Type B pancreatic cell (in vitro differentiated cells): ENCODE measurements at regions not wholly inside any gene's neighbourhood (a gene's known extent, or its start where the extent isn't known, plus 50 kb on each side); places are given as distances from the start of the nearest gene placed in this dataset.

ENCODE experiments used
- DNase-seq: peaks from one replicate; pipeline ENCODE4 v3.0.0; 2021; ENCODE audit warnings: mixed read lengths; ENCODE audit not compliant: unreplicated experiment; ENCODE audit errors: extremely low spot score
- H3K27ac Mint-ChIP-seq: 2 replicates; pipeline ENCODE4 v1.8.0; 2021; ENCODE audit warnings: mild to moderate bottlenecking, mixed read lengths
- H3K27me3 Mint-ChIP-seq: 2 replicates; pipeline ENCODE4 v1.8.0; 2021; ENCODE audit warnings: mixed read lengths
- H3K36me3 Mint-ChIP-seq: 2 replicates; pipeline ENCODE4 v1.8.0; 2021; ENCODE audit warnings: mixed read lengths
- H3K4me1 Mint-ChIP-seq: one replicate; pipeline ENCODE4 v1.8.0; 2021; ENCODE audit warnings: mixed read lengths; ENCODE audit not compliant: unreplicated experiment
- H3K4me3 Mint-ChIP-seq: 2 replicates; pipeline ENCODE4 v1.8.0; 2021; ENCODE audit warnings: mild to moderate bottlenecking, mixed read lengths
- H3K9me3 Mint-ChIP-seq: 2 replicates; pipeline ENCODE4 v1.8.0; 2021; ENCODE audit warnings: mixed read lengths
- CTCF ChIP-seq: fragments of 200-600 bp; sonication (generic); conservative IDR thresholded peaks from 2 replicates; pipeline ENCODE4 v1.5.0; 2021; ENCODE audit warnings: antibody characterized with exemption, mild to moderate bottlenecking

- Mint-ChIP-seq H3K4me1 (peaks cover 6% of the 10 kb centered on the region), H3K27me3 (peaks cover 4% of the 10 kb centered on the region), H3K4me3 (no peak overlapping the region), H3K27ac (no peak overlapping the region), H3K9me3 (no peaks in the 10 kb centered on the region), H3K36me3 (no peaks in the 10 kb centered on the region)
- no peak for DNase-seq
- no peak for TF ChIP-seq CTCF
Observed at GRCh38 chr11:130548491-130548833, 100.0 kb downstream of the ADAMTS15 start.

- Mint-ChIP-seq H3K27me3 (peaks cover 4% of the 10 kb centered on the region), H3K4me1 (peaks cover 6% of the 10 kb centered on the region), H3K9me3 (no peaks in the 10 kb centered on the region), H3K36me3 (no peaks in the 10 kb centered on the region), H3K4me3 (no peak overlapping the region), H3K27ac (no peak overlapping the region)
- TF ChIP-seq CTCF = no peak
- DNase-seq = no peak
Observed at GRCh38 chr11:130549393-130549999, 101.1 kb downstream of the ADAMTS15 start.

GRCh38 chr11:130550150-130550549 is 101.7 kb downstream of the ADAMTS15 start:
- H3K4me3 Mint-ChIP-seq = no peak overlapping the region
- no peak for DNase-seq
- H3K36me3 Mint-ChIP-seq = no peaks in the 10 kb centered on the region
- peaks cover 6% of the 10 kb centered on the region for H3K4me1 Mint-ChIP-seq
- H3K27ac Mint-ChIP-seq = no peak overlapping the region
- TF ChIP-seq CTCF = no peak
- peaks cover 4% of the 10 kb centered on the region for H3K27me3 Mint-ChIP-seq
- H3K9me3 Mint-ChIP-seq = no peaks in the 10 kb centered on the region

GRCh38 chr11:130550984-130551383 is 102.5 kb downstream of the ADAMTS15 start:
- Mint-ChIP-seq H3K4me1 (peaks cover 6% of the 10 kb centered on the region), H3K4me3 (no peak overlapping the region), H3K36me3 (no peaks in the 10 kb centered on the region), H3K27me3 (peaks cover 4% of the 10 kb centered on the region), H3K9me3 (no peaks in the 10 kb centered on the region), H3K27ac (no peak overlapping the region)
- DNase-seq = no peak
- TF ChIP-seq CTCF = no peak

GRCh38 chr11:130551388-130551787 is 102.9 kb downstream of the ADAMTS15 start:
- H3K4me3 Mint-ChIP-seq = no peak overlapping the region
- DNase-seq = no peak
- H3K4me1 Mint-ChIP-seq = peaks cover 6% of the 10 kb centered on the region
- no peaks in the 10 kb centered on the region for H3K36me3 Mint-ChIP-seq
- no peaks in the 10 kb centered on the region for H3K9me3 Mint-ChIP-seq
- H3K27ac Mint-ChIP-seq = no peak overlapping the region
- H3K27me3 Mint-ChIP-seq = peaks cover 4% of the 10 kb centered on the region
- no peak for TF ChIP-seq CTCF

GRCh38 chr11:130553306-130553705 is 104.9 kb downstream of the ADAMTS15 start:
- Mint-ChIP-seq H3K27ac (no peak overlapping the region), H3K4me3 (no peak overlapping the region), H3K9me3 (no peaks in the 10 kb centered on the region), H3K4me1 (peaks cover 6% of the 10 kb centered on the region), H3K27me3 (no peaks in the 10 kb centered on the region), H3K36me3 (no peaks in the 10 kb centered on the region)
- no peak for TF ChIP-seq CTCF
- no peak for DNase-seq
